ENCODE measurements at regions not wholly inside any gene's neighbourhood (a gene's known extent, or its start where the extent isn't known, plus 50 kb on each side); places are given as distances from the start of the nearest gene placed in this dataset.

GRCh38 chr20:58005581-58006345 lies 222.7 kb downstream of the ANKRD60 start:
- H3K4me1 ChIP-seq (ENCODE audit: control insufficient read depth, insufficient read depth, low read length): no peaks in the 10 kb centered on the region
- TF ChIP-seq CTCF (conservative IDR thresholded peaks at IDR 0.05): no peak
- Mint-ChIP-seq H3K27ac (no peak overlapping the region), H3K27me3 (ENCODE audit: insufficient read depth) (no peaks in the 10 kb centered on the region), H3K36me3 (ENCODE audit: low read depth) (no peaks in the 10 kb centered on the region), H3K9me3 (no peaks in the 10 kb centered on the region), H3K4me1 (no peaks in the 10 kb centered on the region), H3K4me3 (no peak overlapping the region)
- WGBS, 2 experiments (ENCODE audit: insufficient coverage in 1 of 2, insufficient read length in 1 of 2): 89 to 96% methylated on average over 8 of the region's 8 CpGs
- no peak for DNase-seq
- H3K9me3 ChIP-seq (ENCODE audit: control insufficient read depth, low read length): peaks cover 7% of the 10 kb centered on the region
- H3K27me3 ChIP-seq (ENCODE audit: control insufficient read depth, insufficient read depth, low read length, poor library complexity, severe bottlenecking): no peaks in the 10 kb centered on the region
- no peak overlapping the region for H3K9ac ChIP-seq (ENCODE audit: extremely low read depth, low read length, poor library complexity, severe bottlenecking)
- no peaks in the 10 kb centered on the region for H3K36me3 ChIP-seq (ENCODE audit: control insufficient read depth, insufficient read depth, low read length)
- H3K4me3 ChIP-seq (ENCODE audit: low read length): no peak overlapping the region
- no peak overlapping the region for H3K27ac ChIP-seq (ENCODE audit: low read depth, low read length)

GRCh38 chr20:58004900-58005299 lies 223.6 kb downstream of the ANKRD60 start:
- Mint-ChIP-seq H3K27me3 (ENCODE audit: insufficient read depth) (no peaks in the 10 kb centered on the region), H3K4me3 (no peak overlapping the region), H3K27ac (no peak overlapping the region), H3K36me3 (ENCODE audit: low read depth) (no peaks in the 10 kb centered on the region), H3K9me3 (no peaks in the 10 kb centered on the region), H3K4me1 (no peaks in the 10 kb centered on the region)
- H3K4me3 ChIP-seq (ENCODE audit: low read length): no peak overlapping the region
- WGBS, 2 experiments (ENCODE audit: insufficient coverage in 1 of 2, insufficient read length in 1 of 2): 87 to 90% methylated on average over 2 to 4 of the region's 4 CpGs
- no peaks in the 10 kb centered on the region for H3K27me3 ChIP-seq (ENCODE audit: control insufficient read depth, insufficient read depth, low read length, poor library complexity, severe bottlenecking)
- H3K36me3 ChIP-seq (ENCODE audit: control insufficient read depth, insufficient read depth, low read length): no peaks in the 10 kb centered on the region
- DNase-seq: no peak
- no peak overlapping the region for H3K27ac ChIP-seq (ENCODE audit: low read depth, low read length)
- H3K4me1 ChIP-seq (ENCODE audit: control insufficient read depth, insufficient read depth, low read length): no peaks in the 10 kb centered on the region
- H3K9ac ChIP-seq (ENCODE audit: extremely low read depth, low read length, poor library complexity, severe bottlenecking): no peak overlapping the region
- TF ChIP-seq CTCF (conservative IDR thresholded peaks at IDR 0.05): no peak
- peaks cover 7% of the 10 kb centered on the region for H3K9me3 ChIP-seq (ENCODE audit: control insufficient read depth, low read length)

GRCh38 chr20:58004146-58004545 lies 224.3 kb downstream of the ANKRD60 start:
- H3K4me1 Mint-ChIP-seq: no peaks in the 10 kb centered on the region
- H3K4me3 ChIP-seq (ENCODE audit: low read length): no peak overlapping the region
- no peaks in the 10 kb centered on the region for H3K4me1 ChIP-seq (ENCODE audit: control insufficient read depth, insufficient read depth, low read length)
- no peak overlapping the region for H3K27ac ChIP-seq (ENCODE audit: low read depth, low read length)
- no peak for TF ChIP-seq CTCF (conservative IDR thresholded peaks at IDR 0.05)
- 87 to 95% methylated on average over 7 of the region's 7 CpGs for WGBS, 2 experiments (ENCODE audit: insufficient coverage in 1 of 2, insufficient read length in 1 of 2)
- no peak overlapping the region for H3K4me3 Mint-ChIP-seq
- DNase-seq: no peak
- H3K9me3 Mint-ChIP-seq: no peaks in the 10 kb centered on the region
- H3K9me3 ChIP-seq (ENCODE audit: control insufficient read depth, low read length): peaks cover 7% of the 10 kb centered on the region
- H3K27me3 ChIP-seq (ENCODE audit: control insufficient read depth, insufficient read depth, low read length, poor library complexity, severe bottlenecking): no peaks in the 10 kb centered on the region
- no peak overlapping the region for H3K27ac Mint-ChIP-seq
- no peaks in the 10 kb centered on the region for H3K36me3 ChIP-seq (ENCODE audit: control insufficient read depth, insufficient read depth, low read length)
- H3K9ac ChIP-seq (ENCODE audit: extremely low read depth, low read length, poor library complexity, severe bottlenecking): no peak overlapping the region
- H3K36me3 Mint-ChIP-seq (ENCODE audit: low read depth): no peaks in the 10 kb centered on the region
- H3K27me3 Mint-ChIP-seq (ENCODE audit: insufficient read depth): no peaks in the 10 kb centered on the region

All from endodermal cell (in vitro differentiated cells).